ENCODE measurements at regions not wholly inside any gene's neighbourhood (a gene's known extent, or its start where the extent isn't known, plus 50 kb on each side); places are given as distances from the start of the nearest gene placed in this dataset.

GRCh38 chrX:78452356-78452755 is 124.9 kb upstream of the CYSLTR1 start:
- H3K4me1 ChIP-seq: no peaks in the 10 kb centered on the region
- no peaks in the 10 kb centered on the region for H3K27me3 ChIP-seq
- no peak overlapping the region for H3K4me3 ChIP-seq
- TF ChIP-seq, protein P1, sequence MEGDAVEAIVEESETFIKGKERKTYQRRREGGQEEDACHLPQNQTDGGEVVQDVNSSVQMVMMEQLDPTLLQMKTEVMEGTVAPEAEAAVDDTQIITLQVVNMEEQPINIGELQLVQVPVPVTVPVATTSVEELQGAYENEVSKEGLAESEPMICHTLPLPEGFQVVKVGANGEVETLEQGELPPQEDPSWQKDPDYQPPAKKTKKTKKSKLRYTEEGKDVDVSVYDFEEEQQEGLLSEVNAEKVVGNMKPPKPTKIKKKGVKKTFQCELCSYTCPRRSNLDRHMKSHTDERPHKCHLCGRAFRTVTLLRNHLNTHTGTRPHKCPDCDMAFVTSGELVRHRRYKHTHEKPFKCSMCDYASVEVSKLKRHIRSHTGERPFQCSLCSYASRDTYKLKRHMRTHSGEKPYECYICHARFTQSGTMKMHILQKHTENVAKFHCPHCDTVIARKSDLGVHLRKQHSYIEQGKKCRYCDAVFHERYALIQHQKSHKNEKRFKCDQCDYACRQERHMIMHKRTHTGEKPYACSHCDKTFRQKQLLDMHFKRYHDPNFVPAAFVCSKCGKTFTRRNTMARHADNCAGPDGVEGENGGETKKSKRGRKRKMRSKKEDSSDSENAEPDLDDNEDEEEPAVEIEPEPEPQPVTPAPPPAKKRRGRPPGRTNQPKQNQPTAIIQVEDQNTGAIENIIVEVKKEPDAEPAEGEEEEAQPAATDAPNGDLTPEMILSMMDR (IDR thresholded peaks at IDR 0.05): no peak
- H3K9me3 ChIP-seq: no peaks in the 10 kb centered on the region
- no peak overlapping the region for H3K27ac ChIP-seq
- intact Hi-C loops (cut with DNase I; ENCODE audit: low total_unique reads): no loop called here
- no peaks in the 10 kb centered on the region for H3K36me3 ChIP-seq
- DNase-seq: no peak

DNA sequence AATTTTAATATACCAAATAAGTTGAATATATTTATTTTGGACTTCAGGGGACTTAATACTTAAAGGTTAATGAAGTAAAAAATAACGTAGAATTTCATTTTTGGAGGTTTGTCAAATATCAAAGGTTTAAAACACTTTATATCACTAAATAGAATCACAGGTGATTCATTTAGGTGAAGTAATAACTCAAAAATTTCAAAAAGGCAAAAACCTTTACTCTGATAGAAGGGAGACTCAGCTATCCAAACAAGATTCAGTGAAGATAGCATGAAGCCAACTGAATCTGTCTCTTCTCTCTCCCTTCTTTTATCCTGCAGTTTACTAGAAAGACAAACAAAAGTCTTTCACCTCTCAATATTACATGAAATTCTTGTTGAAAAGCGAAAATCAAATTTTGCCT is 110.2 kb upstream of the CYSLTR1 start:
- H3K27ac ChIP-seq: no peak overlapping the region
- no peak for DNase-seq
- intact Hi-C loops (cut with DNase I; ENCODE audit: low total_unique reads): no loop called here

DNA sequence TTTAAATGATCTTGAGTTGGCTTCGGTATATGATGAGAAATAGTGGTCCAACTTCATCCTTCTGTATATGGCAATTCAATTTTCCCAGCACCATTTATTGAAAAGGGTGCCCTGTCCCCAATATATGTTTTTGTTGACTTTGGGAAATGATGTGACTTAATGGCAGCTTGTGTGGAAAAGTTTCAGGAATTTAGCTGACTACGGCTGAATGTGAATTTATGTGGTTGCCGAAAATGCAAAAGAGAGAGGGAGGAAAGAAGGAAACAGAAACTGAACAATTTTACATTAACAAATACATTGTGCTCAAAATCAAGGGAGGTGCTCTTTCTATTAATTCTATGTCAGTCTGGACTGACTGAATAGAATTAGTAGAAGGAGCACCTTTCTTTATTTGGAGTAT is 101.8 kb upstream of the CYSLTR1 start:
- Histone ChIP-seq H3K27ac (no peak overlapping the region), H3K4me3 (no peak overlapping the region), H3K4me1 (no peaks in the 10 kb centered on the region), H3K36me3 (no peaks in the 10 kb centered on the region), H3K9me3 (no peaks in the 10 kb centered on the region), H3K27me3 (no peaks in the 10 kb centered on the region)
- TF ChIP-seq, protein P1 (IDR thresholded peaks at IDR 0.05): no peak
- DNase-seq: no peak
- intact Hi-C loops (cut with DNase I; ENCODE audit: low total_unique reads): no loop called here

More for the DNA sequence above, 110.2 kb upstream of the CYSLTR1 start:
- Histone ChIP-seq H3K36me3 (no peaks in the 10 kb centered on the region), H3K4me1 (no peaks in the 10 kb centered on the region), H3K9me3 (no peaks in the 10 kb centered on the region), H3K27me3 (no peaks in the 10 kb centered on the region), H3K4me3 (no peak overlapping the region)
- TF ChIP-seq, protein P1 (IDR thresholded peaks at IDR 0.05): no peak

- no peak for DNase-seq
- no peak overlapping the region for H3K4me3 ChIP-seq
- TF ChIP-seq, protein P1 (IDR thresholded peaks at IDR 0.05): no peak
- H3K36me3 ChIP-seq: no peaks in the 10 kb centered on the region
- no peaks in the 10 kb centered on the region for H3K4me1 ChIP-seq
- no peak overlapping the region for H3K27ac ChIP-seq
- peaks cover 0 to 13% (median 0%) of the 10 kb centered on the region in 3 donors for H3K9me3 ChIP-seq
- no peaks in the 10 kb centered on the region for H3K27me3 ChIP-seq
- intact Hi-C loops (cut with DNase I; ENCODE audit: low total_unique reads): no loop called here
Measured at GRCh38 chrX:78388663-78389062, 61.3 kb upstream of the CYSLTR1 start.

GRCh38 chrX:78387364-78387763 is 60.0 kb upstream of the CYSLTR1 start:
- TF ChIP-seq, protein P1 (IDR thresholded peaks at IDR 0.05): no peak

GRCh38 chrX:78384486-78384885 is 57.1 kb upstream of the CYSLTR1 start:
- no peak overlapping the region for H3K27ac ChIP-seq
- no peak overlapping the region for H3K4me3 ChIP-seq
- no peak for DNase-seq
- TF ChIP-seq, protein P1 (IDR thresholded peaks at IDR 0.05): no peak
- intact Hi-C loops (cut with DNase I; ENCODE audit: low total_unique reads): no loop called here
- H3K27me3 ChIP-seq: no peaks in the 10 kb centered on the region
- H3K4me1 ChIP-seq: no peaks in the 10 kb centered on the region
- peaks cover 0 to 13% (median 7%) of the 10 kb centered on the region in 3 donors for H3K9me3 ChIP-seq
- H3K36me3 ChIP-seq: no peaks in the 10 kb centered on the region

More at GRCh38 chrX:78387364-78387763, 60.0 kb upstream of the CYSLTR1 start:
- Histone ChIP-seq H3K4me1 (no peaks in the 10 kb centered on the region), H3K27me3 (no peaks in the 10 kb centered on the region), H3K4me3 (no peak overlapping the region), H3K36me3 (no peaks in the 10 kb centered on the region), H3K9me3 (peaks cover 0 to 13% (median 0%) of the 10 kb centered on the region in 3 donors), H3K27ac (no peak overlapping the region)
- DNase-seq: no peak
- intact Hi-C loops (cut with DNase I; ENCODE audit: low total_unique reads): no loop called here
